ENCODE measurements at regions not wholly inside any gene's neighbourhood (a gene's known extent, or its start where the extent isn't known, plus 50 kb on each side); places are given as distances from the start of the nearest gene placed in this dataset.

GRCh38 chr3:76753599-76753998, 286.3 kb upstream of the ROBO2 start:
- DNase-seq (ENCODE audit: low spot score), result no peak
- Histone ChIP-seq H4K20me1 (ENCODE audit: insufficient read depth, low read length) (no peaks in the 10 kb centered on the region), H3K9me2 (ENCODE audit: insufficient read depth, low read length) (no peaks in the 10 kb centered on the region), H3K36me3 (ENCODE audit: insufficient read depth, low read length) (no peaks in the 10 kb centered on the region), H3K4me1 (ENCODE audit: insufficient read depth, low read length, poor library complexity, severe bottlenecking) (no peaks in the 10 kb centered on the region), H3K27ac (ENCODE audit: low read depth, low read length, poor library complexity, severe bottlenecking) (no peak overlapping the region), H3K4me3 (ENCODE audit: low read depth, low read length, poor library complexity, severe bottlenecking) (no peak overlapping the region), H3K9me3 (ENCODE audit: low read length) (no peaks in the 10 kb centered on the region), H2AFZ (ENCODE audit: low read length) (no peak overlapping the region), H3K79me2 (ENCODE audit: insufficient read depth, low read depth, low read length) (no peaks in the 10 kb centered on the region), H3K4me2 (ENCODE audit: low read length) (no peak overlapping the region)
- TF ChIP-seq EZH2phosphoT487 (IDR thresholded peaks at IDR 0.05; ENCODE audit: borderline replicate concordance, low read depth, low read length), result no peak
- no peak for TF ChIP-seq CTCF (conservative IDR thresholded peaks at IDR 0.05; ENCODE audit: low read length)
- intact Hi-C loops (cut with micrococcal nuclease; ENCODE audit: unreplicated experiment), result no loop called here
- CTCF ChIA-PET (ENCODE audit: unreplicated experiment), result no interaction called here
- BruUV-seq (replicated peaks), result no TSS peak
- POLR2A ChIA-PET, result no interaction called here

- intact Hi-C loops (cut with micrococcal nuclease; ENCODE audit: unreplicated experiment), result no loop called here
- Histone ChIP-seq H3K4me3 (ENCODE audit: low read depth, low read length, poor library complexity, severe bottlenecking) (no peak overlapping the region), H3K79me2 (ENCODE audit: insufficient read depth, low read depth, low read length) (no peaks in the 10 kb centered on the region), H3K36me3 (ENCODE audit: insufficient read depth, low read length) (no peaks in the 10 kb centered on the region), H4K20me1 (ENCODE audit: insufficient read depth, low read length) (no peaks in the 10 kb centered on the region), H3K9me3 (ENCODE audit: low read length) (no peaks in the 10 kb centered on the region), H3K4me1 (ENCODE audit: insufficient read depth, low read length, poor library complexity, severe bottlenecking) (no peaks in the 10 kb centered on the region), H2AFZ (ENCODE audit: low read length) (no peak overlapping the region), H3K9me2 (ENCODE audit: insufficient read depth, low read length) (no peaks in the 10 kb centered on the region), H3K27ac (ENCODE audit: low read depth, low read length, poor library complexity, severe bottlenecking) (no peak overlapping the region), H3K4me2 (ENCODE audit: low read length) (no peak overlapping the region)
- no TSS peak for BruUV-seq (replicated peaks)
- no peak for TF ChIP-seq EZH2phosphoT487 (IDR thresholded peaks at IDR 0.05; ENCODE audit: borderline replicate concordance, low read depth, low read length)
- no peak for TF ChIP-seq CTCF (conservative IDR thresholded peaks at IDR 0.05; ENCODE audit: low read length)
- CTCF ChIA-PET (ENCODE audit: unreplicated experiment), result no interaction called here
- DNase-seq (ENCODE audit: low spot score), result no peak
- POLR2A ChIA-PET, result no interaction called here
These were observed 285.7 kb upstream of the ROBO2 start for GRCh38 chr3:76754247-76754646.

GRCh38 chr3:76756577-76756976, 283.3 kb upstream of the ROBO2 start:
- intact Hi-C loops (cut with micrococcal nuclease; ENCODE audit: unreplicated experiment), result no loop called here
- BruUV-seq (replicated peaks), result no TSS peak
- no peaks in the 10 kb centered on the region for H4K20me1 ChIP-seq (ENCODE audit: insufficient read depth, low read length)
- no peaks in the 10 kb centered on the region for H3K79me2 ChIP-seq (ENCODE audit: insufficient read depth, low read depth, low read length)
- H3K4me3 ChIP-seq (ENCODE audit: low read depth, low read length, poor library complexity, severe bottlenecking), result no peak overlapping the region
- no peak for DNase-seq (ENCODE audit: low spot score)
- H3K9me3 ChIP-seq (ENCODE audit: low read length), result no peaks in the 10 kb centered on the region
- no peak overlapping the region for H2AFZ ChIP-seq (ENCODE audit: low read length)
- TF ChIP-seq EZH2phosphoT487 (IDR thresholded peaks at IDR 0.05; ENCODE audit: borderline replicate concordance, low read depth, low read length), result no peak
- H3K27ac ChIP-seq (ENCODE audit: low read depth, low read length, poor library complexity, severe bottlenecking), result no peak overlapping the region
- no peaks in the 10 kb centered on the region for H3K36me3 ChIP-seq (ENCODE audit: insufficient read depth, low read length)
- H3K9me2 ChIP-seq (ENCODE audit: insufficient read depth, low read length), result no peaks in the 10 kb centered on the region
- ChIA-PET CTCF (ENCODE audit: unreplicated experiment) (no interaction called here), POLR2A (no interaction called here)
- H3K4me2 ChIP-seq (ENCODE audit: low read length), result no peak overlapping the region
- H3K4me1 ChIP-seq (ENCODE audit: insufficient read depth, low read length, poor library complexity, severe bottlenecking), result no peaks in the 10 kb centered on the region
